ENCODE measurements at regions not wholly inside any gene's neighbourhood (a gene's known extent, or its start where the extent isn't known, plus 50 kb on each side); places are given as distances from the start of the nearest gene placed in this dataset.
"Not testable (repeated sequence)": the region's sequence is repeated elsewhere in the genome, so short reads cannot be mapped to it uniquely, and the experiment has no call there.

- DNase-seq, result peak in 7 of 14 donors; percentile 12 to 56 (median 35)
Observed at GRCh38 chr9:110125207-110125751, 82.7 kb downstream of the C9orf152 start.

GRCh38 chr9:110125763-110126351 lies 82.1 kb downstream of the C9orf152 start:
- DNase-seq, result no peak

- no peak for DNase-seq
Observed at GRCh38 chr9:110126499-110126941, 81.4 kb downstream of the C9orf152 start.

GRCh38 chr9:110126986-110127864 lies 80.7 kb downstream of the C9orf152 start:
- DNase-seq, result no peak

- DNase-seq, result no peak
Observed at GRCh38 chr9:110128664-110129329, 79.2 kb downstream of the C9orf152 start.

- DNase-seq, result no peak
Observed at GRCh38 chr9:110129425-110129824, 78.5 kb downstream of the C9orf152 start.

- DNase-seq, result no peak
Observed at GRCh38 chr9:110130211-110130610, 77.7 kb downstream of the C9orf152 start.

GRCh38 chr9:110130791-110131416 lies 77.1 kb downstream of the C9orf152 start:
- DNase-seq, result no peak

- DNase-seq, result no peak
Observed at GRCh38 chr9:110131499-110131898, 76.5 kb downstream of the C9orf152 start.

- DNase-seq, result not testable (repeated sequence)
Observed at GRCh38 chr9:110132531-110132930, 75.4 kb downstream of the C9orf152 start.

- DNase-seq, result no peak
Observed at GRCh38 chr9:110133059-110133458, 74.9 kb downstream of the C9orf152 start.

GRCh38 chr9:110133608-110134210 lies 74.2 kb downstream of the C9orf152 start:
- no peak for DNase-seq

GRCh38 chr9:110135846-110136245 lies 72.1 kb downstream of the C9orf152 start:
- no peak for DNase-seq

- DNase-seq, result no peak
Observed at GRCh38 chr9:110136802-110137201, 71.2 kb downstream of the C9orf152 start.

- DNase-seq, result no peak
Observed at GRCh38 chr9:110140276-110140675, 67.7 kb downstream of the C9orf152 start.

- DNase-seq, result no peak
Observed at GRCh38 chr9:110141227-110141793, 66.6 kb downstream of the C9orf152 start.

- no peak for DNase-seq
Observed at GRCh38 chr9:110142253-110142652, 65.7 kb downstream of the C9orf152 start.

GRCh38 chr9:110142868-110143481 lies 65.0 kb downstream of the C9orf152 start:
- no peak for DNase-seq

- no peak for DNase-seq
Observed at GRCh38 chr9:110143485-110143884, 64.5 kb downstream of the C9orf152 start.

GRCh38 chr9:110143950-110144545 lies 63.9 kb downstream of the C9orf152 start:
- DNase-seq, result no peak

GRCh38 chr9:110146373-110146772 lies 61.6 kb downstream of the C9orf152 start:
- DNase-seq, result no peak

Measured in C1 segment of cervical spinal cord (tissue), 14 donors.